Thyroid gland (tissue), 4 donors: ENCODE measurements at regions not wholly inside any gene's neighbourhood (a gene's known extent, or its start where the extent isn't known, plus 50 kb on each side); places are given as distances from the start of the nearest gene placed in this dataset.

Experiments
- DNase-seq, 2 donors: peaks; one replicate each; pipeline ENCODE4 v3.0.0-alpha.2; 2019
- H3K27ac ChIP-seq, 3 donors: fragments of 200-600 bp; sonication (generic); 1 replicate in 2 of 3; 2 replicates in 1 of 3; pipeline ENCODE4 v1.5.1; 2016 to 2019; ENCODE audit warnings: mild to moderate bottlenecking in 1 of 3, moderate library complexity in 1 of 3
- H3K27me3 ChIP-seq: fragments of 200-600 bp; sonication (generic); one replicate; pipeline ENCODE4 v1.5.1; 2019
- H3K36me3 ChIP-seq, 2 donors: fragments of 200-600 bp; sonication (generic); one replicate each; pipeline ENCODE4 v1.5.1; 2016 to 2019
- H3K4me1 ChIP-seq, 2 donors: fragments of 200-600 bp; sonication (generic); one replicate each; pipeline ENCODE4 v1.5.1; 2017 to 2019
- H3K4me3 ChIP-seq, 3 donors: fragments of 200-600 bp; sonication (generic); replicated peaks in 1 of 3; 1 replicate in 2 of 3; 2 replicates in 1 of 3; pipeline ENCODE4 v1.5.1; 2016; ENCODE audit warnings: mild to moderate bottlenecking in 1 of 3
- H3K9me3 ChIP-seq: fragments of 200-600 bp; sonication (generic); one replicate; pipeline ENCODE4 v1.5.1; 2017
- CTCF ChIP-seq, 6 experiments: fragments of 200-600 bp in 3 of 6; fragments of 450-650 bp in 3 of 6; sonication (generic) in 3 of 6; IDR thresholded peaks; one replicate each; pipeline ENCODE4 v1.5.1; 2016 to 2019; ENCODE audit warnings: antibody characterized with exemption in 6 of 6, mild to moderate bottlenecking in 2 of 6, inconsistent platforms in 1 of 6, moderate library complexity in 1 of 6
- POLR2A ChIP-seq, 2 donors: fragments of 450-650 bp; IDR thresholded peaks; one replicate each; pipeline ENCODE4 v1.6.1; 2017; ENCODE audit warnings: antibody characterized with exemption in 2 of 2, mild to moderate bottlenecking in 2 of 2, moderate library complexity in 1 of 2
- WGBS, 2 donors: methylation state at CpG; one replicate each; pipeline ENCODE4 v1.1.5; 2017; 5-methylcytosine and 5-hydroxymethylcytosine counted together
- intact Hi-C: fragments of 100-400 bp; cut with DNase I; formaldehyde crosslinking; loops from one replicate; pipeline ENCODE4 v1.15.1; 2023

- Histone ChIP-seq H3K4me1 (no peaks in the 10 kb centered on the region), H3K27ac (no peak overlapping the region), H3K36me3 (no peaks in the 10 kb centered on the region), H3K4me3 (no peak overlapping the region), H3K9me3 (no peaks in the 10 kb centered on the region), H3K27me3 (no peaks in the 10 kb centered on the region)
- no peak for DNase-seq
- no peak for TF ChIP-seq POLR2A (IDR thresholded peaks at IDR 0.05)
- TF ChIP-seq CTCF (IDR thresholded peaks at IDR 0.05): no peak
- intact Hi-C loops: no loop called here
- 86 to 93% methylated on average over 2 of the region's 2 CpGs for WGBS, 2 donors
Measured at GRCh38 chr2:83176539-83176938, 1282.5 kb downstream of the SUCLG1 start.

DNA sequence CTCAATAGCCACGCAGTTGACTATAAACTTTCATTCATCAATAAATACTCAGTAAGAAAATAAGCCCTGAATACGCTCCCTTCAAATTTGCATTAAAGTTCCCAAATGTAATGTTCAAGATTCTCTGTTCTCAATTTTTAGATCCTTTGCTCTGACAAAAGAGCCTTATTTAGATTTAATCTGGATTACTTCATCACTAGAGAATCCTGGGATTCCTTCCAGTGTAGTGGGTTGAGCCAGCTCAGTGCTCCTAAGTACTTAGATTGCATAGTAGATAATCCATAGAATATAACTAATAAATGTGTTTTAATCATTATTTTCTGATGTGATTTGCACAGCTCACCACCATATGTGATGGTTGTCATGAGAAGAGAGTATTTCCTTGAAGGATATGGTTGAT is 1286.2 kb downstream of the SUCLG1 start:
- 81 to 94% methylated on average over 2 of the region's 2 CpGs for WGBS, 2 donors
- H3K4me3 ChIP-seq: no peak overlapping the region
- no peak for TF ChIP-seq CTCF (IDR thresholded peaks at IDR 0.05)

GRCh38 chr2:83168377-83168776 is 1290.7 kb downstream of the SUCLG1 start:
- Histone ChIP-seq H3K4me3 (no peak overlapping the region), H3K27me3 (no peaks in the 10 kb centered on the region), H3K27ac (no peak overlapping the region), H3K4me1 (no peaks in the 10 kb centered on the region), H3K9me3 (no peaks in the 10 kb centered on the region), H3K36me3 (no peaks in the 10 kb centered on the region)
- 84 to 85% methylated on average over 2 of the region's 2 CpGs for WGBS, 2 donors
- intact Hi-C loops: no loop called here
- no peak for TF ChIP-seq POLR2A (IDR thresholded peaks at IDR 0.05)
- DNase-seq: no peak

More for the DNA sequence above, 1286.2 kb downstream of the SUCLG1 start:
- no peaks in the 10 kb centered on the region for H3K4me1 ChIP-seq
- no peak overlapping the region for H3K27ac ChIP-seq
- no peaks in the 10 kb centered on the region for H3K27me3 ChIP-seq
- DNase-seq: no peak
- no peaks in the 10 kb centered on the region for H3K9me3 ChIP-seq
- intact Hi-C loops: no loop called here
- H3K36me3 ChIP-seq: no peaks in the 10 kb centered on the region

DNA sequence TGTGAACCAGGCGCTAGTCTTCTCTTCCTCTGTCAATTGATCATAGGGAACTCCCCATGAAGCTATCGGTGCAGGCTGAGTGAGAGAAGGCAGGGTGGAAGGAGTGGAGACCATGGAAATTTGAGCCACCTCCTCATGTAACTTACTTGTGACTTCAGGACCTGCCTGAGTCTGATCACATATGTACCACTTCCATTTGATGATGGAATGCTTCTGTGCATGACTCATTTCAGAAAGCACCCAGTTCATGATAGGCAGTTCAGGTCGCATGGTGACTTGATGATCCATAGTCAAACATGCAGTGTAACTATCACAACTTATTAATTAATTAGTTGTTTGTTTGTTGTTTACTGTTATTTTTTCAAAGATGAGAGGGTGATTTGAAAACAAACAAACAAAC is 1296.7 kb downstream of the SUCLG1 start:
- Histone ChIP-seq H3K27ac (no peak overlapping the region), H3K9me3 (no peaks in the 10 kb centered on the region), H3K4me1 (no peaks in the 10 kb centered on the region), H3K27me3 (no peaks in the 10 kb centered on the region), H3K4me3 (no peak overlapping the region), H3K36me3 (no peaks in the 10 kb centered on the region)
- WGBS, 2 donors: 79 to 85% methylated on average over 3 of the region's 3 CpGs
- intact Hi-C loops: no loop called here
- TF ChIP-seq POLR2A (IDR thresholded peaks at IDR 0.05): no peak
- TF ChIP-seq CTCF (IDR thresholded peaks at IDR 0.05): no peak
- no peak for DNase-seq

- H3K9me3 ChIP-seq: no peaks in the 10 kb centered on the region
- no peak for TF ChIP-seq POLR2A (IDR thresholded peaks at IDR 0.05)
- no peak for TF ChIP-seq CTCF (IDR thresholded peaks at IDR 0.05)
Measured at GRCh38 chr2:83160571-83160970, 1298.5 kb downstream of the SUCLG1 start.

DNA sequence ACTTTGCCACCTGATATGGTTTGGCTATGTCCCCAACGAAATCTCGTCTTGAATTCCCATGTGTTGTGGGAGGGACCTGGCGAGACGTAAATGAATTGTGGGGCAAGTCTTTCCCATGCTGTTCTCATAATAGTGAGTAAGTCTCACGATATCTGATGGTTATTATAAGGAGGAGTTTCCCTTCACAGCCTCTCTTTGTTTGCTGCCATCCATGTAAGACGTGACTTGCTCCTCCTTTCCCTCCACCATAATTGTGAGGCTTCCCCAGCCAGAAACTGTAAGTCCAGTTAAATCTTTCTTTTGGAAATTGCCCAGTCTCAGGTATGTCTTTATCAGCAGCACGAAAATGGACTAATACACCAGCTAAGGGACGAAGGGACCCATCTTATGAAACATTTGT is 1303.3 kb downstream of the SUCLG1 start:
- 89 to 90% methylated on average over 8 of the region's 8 CpGs for WGBS, 2 donors

More at GRCh38 chr2:83160571-83160970, 1298.5 kb downstream of the SUCLG1 start:
- no peak overlapping the region for H3K27ac ChIP-seq
- no peaks in the 10 kb centered on the region for H3K4me1 ChIP-seq
- 82 to 89% methylated on average over 3 of the region's 3 CpGs for WGBS, 2 donors
- no peaks in the 10 kb centered on the region for H3K36me3 ChIP-seq
- no peak for DNase-seq
- no peak overlapping the region for H3K4me3 ChIP-seq
- H3K27me3 ChIP-seq: no peaks in the 10 kb centered on the region
- intact Hi-C loops: no loop called here

More for the DNA sequence above, 1303.3 kb downstream of the SUCLG1 start:
- Histone ChIP-seq H3K27ac (no peak overlapping the region), H3K4me1 (no peaks in the 10 kb centered on the region), H3K9me3 (no peaks in the 10 kb centered on the region), H3K27me3 (no peaks in the 10 kb centered on the region), H3K36me3 (no peaks in the 10 kb centered on the region), H3K4me3 (no peak overlapping the region)
- no peak for DNase-seq
- TF ChIP-seq CTCF (IDR thresholded peaks at IDR 0.05) (no peak), POLR2A (IDR thresholded peaks at IDR 0.05) (no peak)
- intact Hi-C loops: no loop called here
